NB4 (cell line): ENCODE measurements at regions not wholly inside any gene's neighbourhood (a gene's known extent, or its start where the extent isn't known, plus 50 kb on each side); places are given as distances from the start of the nearest gene placed in this dataset.

Experiments
- DNase-seq: peaks from one replicate; pipeline ENCODE4 v3.0.0; 2010; ENCODE audit warnings: low read depth
- H3K4me3 ChIP-seq: one replicate; pipeline ENCODE4 v1.5.1; 2011; ENCODE audit warnings: mild to moderate bottlenecking, low read depth, low read length, moderate library complexity
- CTCF ChIP-seq: IDR thresholded peaks from one replicate; pipeline ENCODE4 v1.5.1; 2012; ENCODE audit warnings: low read depth, low read length
- MAX ChIP-seq: IDR thresholded peaks from 2 replicates; pipeline ENCODE4 v1.6.1; 2011; ENCODE audit warnings: low read depth, low read length
- MYC ChIP-seq: IDR thresholded peaks from 2 replicates; pipeline ENCODE4 v1.6.1; 2011; ENCODE audit warnings: low read depth, low read length
- POLR2A ChIP-seq: IDR thresholded peaks from 2 replicates; pipeline ENCODE4 v1.6.1; 2011; ENCODE audit warnings: mild to moderate bottlenecking; ENCODE audit not compliant: insufficient read length; ENCODE audit errors: extremely low read depth

GRCh38 chrX:97666890-97667289 is 783.2 kb downstream of the RPA4 start:
- H3K4me3 ChIP-seq = no peak overlapping the region
- DNase-seq = no peak
- no peak for TF ChIP-seq POLR2A

- DNase-seq = no peak
- TF ChIP-seq POLR2A (no peak), MAX (no peak), CTCF (no peak), MYC (no peak)
- no peak overlapping the region for H3K4me3 ChIP-seq
Observed at GRCh38 chrX:97668126-97668525, 784.4 kb downstream of the RPA4 start.

- no peak for TF ChIP-seq MYC
- no peak for TF ChIP-seq POLR2A
- no peak for TF ChIP-seq MAX
- no peak for TF ChIP-seq CTCF
- H3K4me3 ChIP-seq = no peak overlapping the region
- DNase-seq = no peak
Observed at GRCh38 chrX:97672138-97672537, 788.4 kb downstream of the RPA4 start.

GRCh38 chrX:97672608-97673007 is 788.9 kb downstream of the RPA4 start:
- TF ChIP-seq MYC (no peak), POLR2A (no peak), MAX (no peak), CTCF (no peak)
- no peak for DNase-seq
- no peak overlapping the region for H3K4me3 ChIP-seq

GRCh38 chrX:97673135-97673534 is 789.4 kb downstream of the RPA4 start:
- H3K4me3 ChIP-seq = no peak overlapping the region
- no peak for DNase-seq
- TF ChIP-seq MYC = no peak
- no peak for TF ChIP-seq CTCF
- TF ChIP-seq MAX = no peak
- no peak for TF ChIP-seq POLR2A

- TF ChIP-seq CTCF (no peak), MAX (no peak), MYC (no peak), POLR2A (no peak)
- no peak for DNase-seq
- H3K4me3 ChIP-seq = no peak overlapping the region
Observed at GRCh38 chrX:97682991-97683840, 799.5 kb downstream of the RPA4 start.
